Keratinocyte (primary cell): ENCODE measurements at regions not wholly inside any gene's neighbourhood (a gene's known extent, or its start where the extent isn't known, plus 50 kb on each side); places are given as distances from the start of the nearest gene placed in this dataset.
A peak's percentile ranks its signal among the peaks of the same experiment; 100 is the strongest.

Source experiments
- DNase-seq: peaks from one replicate; pipeline ENCODE4 v3.0.0-alpha.2; 2011; ENCODE audit warnings: low read depth, missing footprints, low spot score
- FAIRE-seq: peaks from 2 replicates; lab custom pipeline; 2011; peaks lifted over from hg19 to GRCh38; lab: Jason Lieb, UNC
- H2AFZ ChIP-seq: 2 replicates; pipeline ENCODE4 v1.6.0; 2012; ENCODE audit warnings: low read length, control low read depth, inconsistent platforms; ENCODE audit not compliant: control insufficient read depth
- H3K27ac ChIP-seq: 2 replicates; pipeline ENCODE4 v1.5.1; 2011; ENCODE audit warnings: low read length; ENCODE audit not compliant: control insufficient read depth, insufficient read depth
- H3K27me3 ChIP-seq: 3 replicates; pipeline ENCODE4 v1.6.0; 2011; ENCODE audit warnings: low read length; ENCODE audit not compliant: control insufficient read depth, insufficient read depth; ENCODE audit errors: extremely low read depth
- H3K36me3 ChIP-seq, 2 experiments: 2 replicates in 1 of 2; 3 replicates in 1 of 2; pipeline ENCODE4 v1.5.1; 2011; ENCODE audit warnings: low read length in 2 of 2, mild to moderate bottlenecking in 1 of 2; ENCODE audit not compliant: control insufficient read depth in 2 of 2, insufficient read depth in 2 of 2; ENCODE audit errors: extremely low read depth in 1 of 2
- H3K4me1 ChIP-seq: 3 replicates; pipeline ENCODE4 v1.5.1; 2011; ENCODE audit warnings: low read length; ENCODE audit not compliant: control insufficient read depth, insufficient read depth; ENCODE audit errors: extremely low read depth
- H3K4me2 ChIP-seq: 3 replicates; pipeline ENCODE4 v1.6.0; 2011; ENCODE audit warnings: low read depth, low read length; ENCODE audit not compliant: control insufficient read depth, insufficient read depth; ENCODE audit errors: extremely low read depth
- H3K4me3 ChIP-seq, 3 experiments: fragments of 200-600 bp in 1 of 3; sonication (generic) in 1 of 3; 2 replicates in 2 of 3; 3 replicates in 1 of 3; pipeline ENCODE4 v1.5.1; 2011 to 2016; ENCODE audit warnings: low read length in 3 of 3, mild to moderate bottlenecking in 3 of 3, control low read depth in 2 of 3, inconsistent platforms in 1 of 3, low read depth in 1 of 3, mixed read lengths in 1 of 3, mixed run types in 1 of 3, moderate library complexity in 1 of 3; ENCODE audit not compliant: control insufficient read depth in 2 of 3, insufficient read depth in 2 of 3; ENCODE audit errors: extremely low read depth in 1 of 3
- H3K79me2 ChIP-seq: 2 replicates; pipeline ENCODE4 v1.6.0; 2012; ENCODE audit warnings: low read length; ENCODE audit not compliant: control insufficient read depth, insufficient read depth
- H3K9ac ChIP-seq: 3 replicates; pipeline ENCODE4 v1.6.0; 2011; ENCODE audit warnings: low read length; ENCODE audit not compliant: control insufficient read depth, insufficient read depth; ENCODE audit errors: extremely low read depth
- H3K9me1 ChIP-seq: 3 replicates; pipeline ENCODE4 v1.6.0; 2011; ENCODE audit warnings: low read length; ENCODE audit not compliant: control insufficient read depth, insufficient read depth; ENCODE audit errors: extremely low read depth
- H3K9me3 ChIP-seq: 2 replicates; pipeline ENCODE4 v1.5.1; 2012; ENCODE audit warnings: low read depth, low read length; ENCODE audit not compliant: control insufficient read depth
- H4K20me1 ChIP-seq: 3 replicates; pipeline ENCODE4 v1.6.0; 2011; ENCODE audit warnings: low read length; ENCODE audit not compliant: control insufficient read depth, insufficient read depth; ENCODE audit errors: extremely low read depth
- CTCF ChIP-seq, 3 experiments: IDR thresholded peaks in 1 of 3; conservative IDR thresholded peaks in 1 of 3; optimal IDR thresholded peaks in 1 of 3; 2 replicates in 2 of 3; 3 replicates in 1 of 3; pipeline versions ENCODE3 to v1.5.1; 2011; ENCODE audit warnings: low read length in 3 of 3, mild to moderate bottlenecking in 3 of 3, moderate library complexity in 2 of 3, control low read depth in 1 of 3, inconsistent platforms in 1 of 3; ENCODE audit not compliant: insufficient read depth in 2 of 3; ENCODE audit errors: extremely low read depth in 1 of 3
- EZH2 ChIP-seq: IDR thresholded peaks from one replicate; pipeline ENCODE4 v1.6.1; 2012; ENCODE audit warnings: inconsistent platforms, mild to moderate bottlenecking, low read length, moderate library complexity
- dilution Hi-C: fragments of 300-500 bp; cut with MboI; formaldehyde crosslinking; loops from one replicate; pipeline ENCODE4 v1.7.0; 2020; ENCODE audit warnings: low sequenced_read_pairs; ENCODE audit not compliant: extremely low pct_ligation_motif_present

- no peaks in the 10 kb centered on the region for H3K27me3 ChIP-seq
- no peak overlapping the region for H3K4me3 ChIP-seq
- H3K79me2 ChIP-seq, result no peaks in the 10 kb centered on the region
- dilution Hi-C loops, result no loop called here
- no peak overlapping the region for H3K9ac ChIP-seq
- no peaks in the 10 kb centered on the region for H3K9me3 ChIP-seq
- no peak overlapping the region for H3K4me2 ChIP-seq
- no peak overlapping the region for H2AFZ ChIP-seq
- no peak for TF ChIP-seq EZH2
- TF ChIP-seq CTCF (optimal IDR thresholded peaks at IDR 0.05 in 1 of 3, IDR thresholded peaks at IDR 0.05 in 1 of 3, conservative IDR thresholded peaks at IDR 0.05 in 1 of 3; ENCODE audit: extremely low read depth in 1 of 3, insufficient read depth in 2 of 3, low read length in 3 of 3), result no peak
- peaks cover 17% of the 10 kb centered on the region for H3K4me1 ChIP-seq
- H3K9me1 ChIP-seq, result no peaks in the 10 kb centered on the region
- no peaks in the 10 kb centered on the region for H4K20me1 ChIP-seq
- no peak overlapping the region for H3K27ac ChIP-seq
- FAIRE-seq (no peak), DNase-seq (no peak)
- H3K36me3 ChIP-seq, result no peaks in the 10 kb centered on the region
These were observed 281.2 kb downstream of the NR2F1-AS1 start for GRCh38 chr5:93299681-93300308.

DNA sequence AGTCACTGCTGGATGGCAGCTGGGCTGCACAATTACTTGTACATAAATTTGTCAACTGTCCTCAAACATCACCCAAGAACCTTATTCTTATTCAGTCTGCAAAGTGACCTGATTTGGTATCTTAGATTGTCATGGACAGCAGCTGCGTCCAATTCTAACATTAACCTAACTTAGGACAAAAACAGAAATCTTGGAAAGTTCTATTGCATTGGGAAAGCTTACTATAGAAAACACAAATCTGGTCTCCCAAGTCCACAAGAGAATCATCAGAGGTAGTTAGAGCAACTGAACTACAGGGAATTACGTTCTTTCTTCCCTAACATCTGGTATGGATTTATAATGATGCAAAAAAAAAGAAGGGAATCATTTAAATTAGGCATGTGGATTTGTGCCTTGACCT, 283.9 kb downstream of the NR2F1-AS1 start:
- Histone ChIP-seq H3K4me2 (no peak overlapping the region), H3K9me3 (no peaks in the 10 kb centered on the region), H3K9ac (no peak overlapping the region), H3K4me3 (no peak overlapping the region), H3K9me1 (no peaks in the 10 kb centered on the region), H3K4me1 (peaks cover 29% of the 10 kb centered on the region), H3K27ac (no peak overlapping the region), H3K27me3 (no peaks in the 10 kb centered on the region), H2AFZ (no peak overlapping the region), H3K79me2 (no peaks in the 10 kb centered on the region), H4K20me1 (no peaks in the 10 kb centered on the region), H3K36me3 (no peaks in the 10 kb centered on the region)
- DNase-seq, result no peak
- peak; percentile 20 for FAIRE-seq
- TF ChIP-seq EZH2 (no peak), CTCF (optimal IDR thresholded peaks at IDR 0.05 in 1 of 3, IDR thresholded peaks at IDR 0.05 in 1 of 3, conservative IDR thresholded peaks at IDR 0.05 in 1 of 3; ENCODE audit: extremely low read depth in 1 of 3, insufficient read depth in 2 of 3, low read length in 3 of 3) (no peak)
- dilution Hi-C loops, result no loop called here
